Fibroblast of the aortic adventitia (primary cell): ENCODE measurements at regions not wholly inside any gene's neighbourhood (a gene's known extent, or its start where the extent isn't known, plus 50 kb on each side); places are given as distances from the start of the nearest gene placed in this dataset.

Experiments used
- DNase-seq: peaks from one replicate; pipeline ENCODE4 v3.0.0-alpha.2; 2010; ENCODE audit warnings: low read depth
- H3K4me3 ChIP-seq: 2 replicates; pipeline ENCODE4 v1.5.1; 2011; ENCODE audit warnings: low read depth, mild to moderate bottlenecking, control low read depth, low read length, moderate library complexity
- TF ChIP-seq, protein P1 (sequence below): IDR thresholded peaks from 2 replicates; pipeline ENCODE4 v1.5.1; 2011; ENCODE audit warnings: mild to moderate bottlenecking, low read length, control low read depth, inconsistent platforms; ENCODE audit not compliant: insufficient read depth

DNA sequence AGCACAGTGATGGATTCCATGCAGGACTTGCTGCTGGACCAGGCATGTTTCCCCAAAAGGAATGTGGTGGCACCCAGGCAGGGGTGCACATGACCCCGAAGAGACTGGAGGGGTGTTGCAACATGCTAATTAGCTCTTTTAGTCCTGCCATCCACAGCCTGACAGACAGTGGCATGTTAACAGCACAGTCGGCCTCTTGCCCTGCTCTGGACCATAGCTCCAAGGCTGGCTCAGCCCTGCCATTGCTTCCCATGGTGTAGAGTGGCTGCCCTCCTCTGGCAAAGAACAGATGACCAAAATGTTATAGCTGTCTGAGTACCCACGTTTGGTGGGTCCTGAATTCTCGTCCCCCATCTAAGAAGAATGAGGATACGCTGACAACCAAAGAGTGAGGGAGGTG lies 736.4 kb upstream of the PTPRD start:
- TF ChIP-seq, protein P1, sequence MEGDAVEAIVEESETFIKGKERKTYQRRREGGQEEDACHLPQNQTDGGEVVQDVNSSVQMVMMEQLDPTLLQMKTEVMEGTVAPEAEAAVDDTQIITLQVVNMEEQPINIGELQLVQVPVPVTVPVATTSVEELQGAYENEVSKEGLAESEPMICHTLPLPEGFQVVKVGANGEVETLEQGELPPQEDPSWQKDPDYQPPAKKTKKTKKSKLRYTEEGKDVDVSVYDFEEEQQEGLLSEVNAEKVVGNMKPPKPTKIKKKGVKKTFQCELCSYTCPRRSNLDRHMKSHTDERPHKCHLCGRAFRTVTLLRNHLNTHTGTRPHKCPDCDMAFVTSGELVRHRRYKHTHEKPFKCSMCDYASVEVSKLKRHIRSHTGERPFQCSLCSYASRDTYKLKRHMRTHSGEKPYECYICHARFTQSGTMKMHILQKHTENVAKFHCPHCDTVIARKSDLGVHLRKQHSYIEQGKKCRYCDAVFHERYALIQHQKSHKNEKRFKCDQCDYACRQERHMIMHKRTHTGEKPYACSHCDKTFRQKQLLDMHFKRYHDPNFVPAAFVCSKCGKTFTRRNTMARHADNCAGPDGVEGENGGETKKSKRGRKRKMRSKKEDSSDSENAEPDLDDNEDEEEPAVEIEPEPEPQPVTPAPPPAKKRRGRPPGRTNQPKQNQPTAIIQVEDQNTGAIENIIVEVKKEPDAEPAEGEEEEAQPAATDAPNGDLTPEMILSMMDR, result no peak
- no peak for DNase-seq
- H3K4me3 ChIP-seq, result no peak overlapping the region

DNA sequence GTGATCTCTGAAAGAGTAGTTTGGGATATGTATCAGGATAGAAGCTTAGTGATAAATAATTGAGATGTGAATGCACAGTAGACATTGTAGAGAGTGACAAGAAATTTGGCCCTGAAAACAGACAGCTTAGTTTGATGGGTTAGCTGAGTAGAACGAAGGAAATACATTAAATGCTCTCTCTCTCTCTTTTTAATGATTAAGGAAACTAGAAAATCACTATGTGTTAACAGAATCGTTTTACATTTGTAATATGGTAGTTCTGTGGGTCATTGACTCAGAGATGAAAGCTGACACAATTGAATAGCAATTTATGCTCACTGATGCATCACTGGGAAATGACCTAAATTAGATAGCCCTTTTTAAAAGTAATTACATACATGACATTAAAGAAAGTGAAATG lies 739.8 kb upstream of the PTPRD start:
- DNase-seq, result no peak
- H3K4me3 ChIP-seq, result no peak overlapping the region
- TF ChIP-seq, protein P1, result no peak

DNA sequence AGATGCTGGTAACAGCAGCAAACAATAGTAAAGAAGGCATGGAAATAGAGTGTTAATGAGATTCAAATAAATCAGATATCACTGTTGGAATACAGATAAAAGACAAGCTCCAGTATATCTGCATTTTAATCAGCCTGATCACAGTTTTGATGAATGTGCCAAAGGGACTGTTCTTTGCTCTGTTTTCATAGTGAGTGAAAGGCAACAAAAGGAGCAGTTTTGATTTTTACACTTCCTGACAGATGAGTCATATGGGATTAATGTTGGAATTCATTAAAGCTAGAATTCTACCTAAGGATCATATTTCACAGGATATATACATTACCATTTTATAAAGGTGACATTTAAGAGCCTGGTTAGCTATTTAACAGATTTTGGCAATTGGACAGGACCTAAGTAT lies 743.3 kb upstream of the PTPRD start:
- TF ChIP-seq, protein P1, result no peak
- no peak for DNase-seq
- H3K4me3 ChIP-seq, result no peak overlapping the region

DNA sequence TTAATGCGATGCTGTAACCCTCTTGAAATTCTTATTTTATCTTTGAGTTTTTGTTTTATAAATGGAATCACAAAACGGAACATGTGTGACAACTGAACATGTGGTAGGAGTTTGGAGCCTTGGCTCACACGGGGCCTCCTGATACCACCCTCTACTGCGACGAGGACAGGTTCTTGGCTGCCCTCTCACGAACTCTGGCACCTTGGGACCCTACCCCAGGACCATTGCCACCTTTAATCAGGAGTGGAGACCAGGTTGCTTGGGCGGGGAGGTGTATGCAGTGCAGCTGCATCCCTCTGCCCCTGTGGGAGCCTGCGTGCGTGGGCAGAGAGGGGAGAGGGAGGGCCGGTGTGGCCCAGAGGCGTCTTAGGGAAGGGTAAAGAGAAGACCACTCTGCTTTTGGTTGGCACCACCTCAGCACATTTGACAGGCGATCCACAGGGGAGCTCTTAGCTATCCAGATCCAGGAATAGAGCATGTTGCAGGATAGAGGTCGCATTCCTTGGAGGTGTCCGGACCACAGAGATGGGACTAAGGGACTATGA lies 753.9 kb upstream of the PTPRD start:
- H3K4me3 ChIP-seq, result no peak overlapping the region
- TF ChIP-seq, protein P1, result no peak
- no peak for DNase-seq

DNA sequence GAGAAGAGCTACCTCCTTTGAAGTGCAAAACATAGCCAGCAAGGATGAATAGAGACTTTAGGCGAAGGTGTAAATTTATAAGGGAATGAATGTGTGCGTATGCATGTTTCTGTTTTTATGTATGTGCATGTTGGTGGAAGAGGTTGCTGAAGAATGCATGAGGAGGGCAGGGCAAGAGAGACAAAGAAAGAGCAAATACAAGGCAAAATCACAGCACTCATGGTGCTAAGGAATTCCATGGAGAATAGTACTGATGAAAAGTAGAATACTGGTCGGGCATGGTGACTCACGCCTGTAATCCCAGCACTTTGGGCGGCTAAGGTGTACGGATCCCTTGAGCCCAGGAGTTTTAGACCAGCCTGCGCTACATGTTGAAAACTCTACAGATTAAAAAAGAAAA lies 762.1 kb upstream of the PTPRD start:
- TF ChIP-seq, protein P1, result no peak
- H3K4me3 ChIP-seq, result no peak overlapping the region
- no peak for DNase-seq

DNA sequence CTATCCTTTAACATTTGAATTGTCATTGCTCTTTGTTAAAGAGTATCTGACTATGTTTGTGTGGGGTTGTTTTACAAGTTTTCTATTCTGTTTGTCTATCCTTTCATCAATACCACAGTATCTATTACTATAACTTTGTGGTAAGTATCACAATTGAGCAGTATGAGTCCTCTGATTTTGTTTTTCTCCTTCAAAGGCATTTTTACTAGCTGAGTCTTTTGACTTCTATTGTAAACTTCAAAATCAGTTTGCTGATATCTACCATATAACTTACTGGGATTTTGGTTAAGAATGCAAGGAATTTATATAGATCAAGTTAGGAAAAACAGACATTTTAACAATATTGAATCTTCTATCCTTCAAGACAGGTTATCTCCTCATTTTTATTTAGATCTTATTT lies 789.8 kb upstream of the PTPRD start:
- TF ChIP-seq, protein P1, result no peak
- no peak overlapping the region for H3K4me3 ChIP-seq
- no peak for DNase-seq

DNA sequence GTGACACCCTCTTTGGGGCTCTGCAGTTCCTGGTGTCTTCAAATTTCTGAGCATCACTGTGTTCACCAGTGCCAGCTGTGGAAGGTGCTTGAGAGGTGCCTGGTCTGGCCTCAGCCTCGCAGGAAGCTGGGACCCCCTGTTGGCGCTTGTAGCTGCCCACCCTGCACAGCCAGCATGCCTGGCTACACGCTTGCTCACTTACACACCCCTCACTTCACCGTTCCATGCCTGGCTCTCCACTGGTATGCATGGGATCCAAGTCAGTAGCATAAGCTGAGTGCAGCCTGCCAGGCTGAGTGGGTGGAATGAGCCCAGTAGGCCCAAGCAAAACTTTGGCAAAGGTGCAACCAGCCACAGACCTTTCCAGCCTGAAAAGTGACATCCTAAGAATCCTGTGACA lies 801.4 kb upstream of the PTPRD start:
- TF ChIP-seq, protein P1, result no peak
- no peak for DNase-seq

More for the DNA sequence above, 801.4 kb upstream of the PTPRD start:
- no peak overlapping the region for H3K4me3 ChIP-seq
